Natural killer cell (primary cell): ENCODE measurements at regions not wholly inside any gene's neighbourhood (a gene's known extent, or its start where the extent isn't known, plus 50 kb on each side); places are given as distances from the start of the nearest gene placed in this dataset.

Experiments
- ATAC-seq, 3 donors: fragments of 150-1000 bp in 2 of 3; fragments of 200-7000 bp in 1 of 3; cut with Tn5 transposase; 1 replicate in 1 of 3; 2 replicates in 2 of 3; pipeline ENCODE4 v1.10.0; 2021; ENCODE audit warnings: mild to moderate bottlenecking in 2 of 3, moderate library complexity in 2 of 3
- DNase-seq, 2 donors: peaks; one replicate each; pipeline versions ENCODE4 v3.0.0 to v3.0.0-alpha.2; 2013 to 2021; ENCODE audit warnings: mixed read lengths in 1 of 2
- H3K27ac ChIP-seq: one replicate; pipeline ENCODE4 v1.5.1; 2013; ENCODE audit warnings: mild to moderate bottlenecking, low read length
- H3K27me3 ChIP-seq: one replicate; pipeline ENCODE4 v1.6.1; 2013; ENCODE audit warnings: low read length; ENCODE audit not compliant: control insufficient read depth, insufficient read depth
- H3K36me3 ChIP-seq: one replicate; pipeline ENCODE4 v1.6.1; 2013; ENCODE audit warnings: low read length; ENCODE audit not compliant: control insufficient read depth, insufficient read depth
- H3K4me1 ChIP-seq: one replicate; pipeline ENCODE4 v1.6.1; 2013; ENCODE audit warnings: low read length; ENCODE audit not compliant: control insufficient read depth, insufficient read depth
- H3K4me3 ChIP-seq: one replicate; pipeline ENCODE4 v1.5.1; 2013; ENCODE audit warnings: low read length
- H3K9me3 ChIP-seq: one replicate; pipeline ENCODE4 v1.6.1; 2013; ENCODE audit warnings: low read length; ENCODE audit not compliant: control insufficient read depth, insufficient read depth
- H3K27ac Mint-ChIP-seq, 2 donors: one replicate each; pipeline ENCODE4 v1.8.0; 2022; ENCODE audit warnings: mild to moderate bottlenecking in 2 of 2, mixed read lengths in 2 of 2, moderate library complexity in 1 of 2
- H3K27me3 Mint-ChIP-seq, 2 donors: one replicate each; pipeline ENCODE4 v1.8.0; 2022; ENCODE audit warnings: low read depth in 2 of 2, mixed read lengths in 2 of 2
- H3K36me3 Mint-ChIP-seq: one replicate; pipeline ENCODE4 v1.8.0; 2022; ENCODE audit warnings: mixed read lengths
- H3K4me1 Mint-ChIP-seq, 2 donors: one replicate each; pipeline ENCODE4 v1.8.0; 2022; ENCODE audit warnings: mixed read lengths in 2 of 2
- H3K4me3 Mint-ChIP-seq: one replicate; pipeline ENCODE4 v1.8.0; 2022; ENCODE audit warnings: mild to moderate bottlenecking, moderate library complexity, mixed read lengths
- H3K9me3 Mint-ChIP-seq, 2 donors: one replicate each; pipeline ENCODE4 v1.8.0; 2022; ENCODE audit warnings: mixed read lengths in 2 of 2
- WGBS: methylation state at CpG from one replicate; pipeline ENCODE4 v1.1.7; 2013; ENCODE audit warnings: missing lambda C conversion rate; ENCODE audit not compliant: insufficient coverage; 5-methylcytosine and 5-hydroxymethylcytosine counted together
- intact Hi-C: fragments of 100-400 bp; cut with micrococcal nuclease; formaldehyde crosslinking; loops from one replicate; pipeline ENCODE4 v1.14.2; 2022
- TF ChIP-seq, protein P1 (sequence below): fragments of 200-600 bp; IDR thresholded peaks from one replicate; pipeline ENCODE4 v1.8.0; 2022; ENCODE audit warnings: antibody characterized with exemption

DNA sequence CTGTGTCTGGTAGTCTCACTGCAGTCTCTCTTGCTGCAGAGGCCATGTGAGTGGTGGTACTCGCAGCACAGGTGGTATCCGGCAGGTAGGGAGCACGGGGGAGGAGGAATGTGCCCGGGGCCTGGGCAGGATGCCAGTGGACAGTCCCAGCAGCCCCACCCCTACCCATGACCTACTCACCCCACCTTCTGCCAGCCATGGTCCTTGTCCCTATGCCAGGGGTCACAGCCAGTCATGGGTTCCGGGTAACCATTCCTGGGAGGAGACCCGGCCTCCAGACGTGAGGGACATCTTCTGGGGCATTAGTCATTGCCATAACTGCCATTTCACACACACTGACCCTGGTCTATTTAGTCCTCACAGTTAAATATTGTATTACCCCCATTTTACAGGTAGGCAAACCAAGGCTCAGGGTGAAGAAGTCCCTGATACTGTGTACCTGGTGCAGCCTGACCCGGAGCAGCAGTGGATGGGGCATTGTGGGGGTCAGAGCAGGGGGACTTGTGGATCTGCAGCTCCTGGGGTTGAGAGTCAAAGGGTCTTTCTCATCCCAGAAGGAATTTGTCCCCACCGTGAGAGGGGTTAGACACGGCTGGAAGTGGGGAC is 58.8 kb upstream of the TAC4 start:
- Histone ChIP-seq H3K36me3 (no peaks in the 10 kb centered on the region), H3K9me3 (no peaks in the 10 kb centered on the region), H3K27ac (no peak overlapping the region), H3K4me1 (peaks cover 3% of the 10 kb centered on the region), H3K4me3 (no peak overlapping the region), H3K27me3 (peaks cover 60% of the 10 kb centered on the region)
- no peak for ATAC-seq
- WGBS: 71% methylated on average over 10 of the region's 10 CpGs
- Mint-ChIP-seq H3K9me3 (no peaks in the 10 kb centered on the region), H3K27me3 (peaks cover 72 to 73% of the 10 kb centered on the region in 2 donors), H3K36me3 (no peaks in the 10 kb centered on the region), H3K4me1 (no peaks in the 10 kb centered on the region), H3K27ac (no peak overlapping the region), H3K4me3 (no peak overlapping the region)
- intact Hi-C loops: no loop called here
- TF ChIP-seq, protein P1, sequence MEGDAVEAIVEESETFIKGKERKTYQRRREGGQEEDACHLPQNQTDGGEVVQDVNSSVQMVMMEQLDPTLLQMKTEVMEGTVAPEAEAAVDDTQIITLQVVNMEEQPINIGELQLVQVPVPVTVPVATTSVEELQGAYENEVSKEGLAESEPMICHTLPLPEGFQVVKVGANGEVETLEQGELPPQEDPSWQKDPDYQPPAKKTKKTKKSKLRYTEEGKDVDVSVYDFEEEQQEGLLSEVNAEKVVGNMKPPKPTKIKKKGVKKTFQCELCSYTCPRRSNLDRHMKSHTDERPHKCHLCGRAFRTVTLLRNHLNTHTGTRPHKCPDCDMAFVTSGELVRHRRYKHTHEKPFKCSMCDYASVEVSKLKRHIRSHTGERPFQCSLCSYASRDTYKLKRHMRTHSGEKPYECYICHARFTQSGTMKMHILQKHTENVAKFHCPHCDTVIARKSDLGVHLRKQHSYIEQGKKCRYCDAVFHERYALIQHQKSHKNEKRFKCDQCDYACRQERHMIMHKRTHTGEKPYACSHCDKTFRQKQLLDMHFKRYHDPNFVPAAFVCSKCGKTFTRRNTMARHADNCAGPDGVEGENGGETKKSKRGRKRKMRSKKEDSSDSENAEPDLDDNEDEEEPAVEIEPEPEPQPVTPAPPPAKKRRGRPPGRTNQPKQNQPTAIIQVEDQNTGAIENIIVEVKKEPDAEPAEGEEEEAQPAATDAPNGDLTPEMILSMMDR: no peak
- DNase-seq: no peak

- DNase-seq: no peak
- peaks cover 72 to 78% of the 10 kb centered on the region in 2 donors for H3K27me3 Mint-ChIP-seq
- ATAC-seq: no peak
- Histone ChIP-seq H3K9me3 (no peaks in the 10 kb centered on the region), H3K27ac (no peak overlapping the region), H3K27me3 (peaks cover 58% of the 10 kb centered on the region), H3K4me3 (no peak overlapping the region), H3K4me1 (peaks cover under 1% of the 10 kb centered on the region), H3K36me3 (no peaks in the 10 kb centered on the region)
- H3K36me3 Mint-ChIP-seq: no peaks in the 10 kb centered on the region
- no peak overlapping the region for H3K4me3 Mint-ChIP-seq
- 50% methylated on average over 8 of the region's 8 CpGs for WGBS
- intact Hi-C loops: no loop called here
- TF ChIP-seq, protein P1: no peak
- H3K4me1 Mint-ChIP-seq: no peaks in the 10 kb centered on the region
- H3K9me3 Mint-ChIP-seq: no peaks in the 10 kb centered on the region
- H3K27ac Mint-ChIP-seq: no peak overlapping the region
Measured at GRCh38 chr17:49907279-49907678, 59.4 kb upstream of the TAC4 start.

GRCh38 chr17:49908782-49909714 is 59.9 kb upstream of the DLX4 start:
- no peak overlapping the region for H3K4me3 Mint-ChIP-seq
- TF ChIP-seq, protein P1: no peak
- H3K36me3 ChIP-seq: no peaks in the 10 kb centered on the region
- intact Hi-C loops: no loop called here
- no peaks in the 10 kb centered on the region for H3K36me3 Mint-ChIP-seq
- no peak overlapping the region for H3K27ac Mint-ChIP-seq
- peaks cover 55 to 77% of the 10 kb centered on the region in 2 donors for H3K27me3 Mint-ChIP-seq
- H3K4me1 ChIP-seq: no peaks in the 10 kb centered on the region
- no peaks in the 10 kb centered on the region for H3K4me1 Mint-ChIP-seq
- 51% methylated on average over 20 of the region's 23 CpGs for WGBS
- no peaks in the 10 kb centered on the region for H3K9me3 ChIP-seq
- H3K27ac ChIP-seq: no peak overlapping the region
- H3K27me3 ChIP-seq: peaks cover 43% of the 10 kb centered on the region
- ATAC-seq (peak in 1 of 3 donors; percentile 6), DNase-seq (no peak)
- no peak overlapping the region for H3K4me3 ChIP-seq
- no peaks in the 10 kb centered on the region for H3K9me3 Mint-ChIP-seq
